ENCODE measurements at regions not wholly inside any gene's neighbourhood (a gene's known extent, or its start where the extent isn't known, plus 50 kb on each side); places are given as distances from the start of the nearest gene placed in this dataset.

DNA sequence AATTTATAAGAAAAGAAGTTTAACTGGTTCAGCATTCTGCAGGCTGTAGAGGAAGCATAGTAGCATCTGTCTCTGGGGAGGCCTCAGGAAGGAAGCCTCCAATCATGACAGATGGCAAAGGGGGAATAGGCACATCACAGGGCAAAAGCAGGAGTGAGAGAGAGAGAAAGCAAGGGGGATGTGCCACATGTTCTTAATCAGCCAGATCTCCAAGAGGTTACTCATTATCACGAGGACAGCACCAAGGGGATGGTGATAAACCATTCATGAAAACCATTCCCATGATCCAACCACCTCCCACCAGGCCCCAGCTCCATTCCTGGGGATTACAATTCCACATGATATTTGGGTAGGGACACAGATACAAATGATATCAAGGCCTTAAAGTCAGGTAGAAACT, 217.5 kb upstream of the TCF21 start:
- ChIA-PET POLR2A (interaction anchor here (0.6 kb wide), 1 partner anchor 106 kb away, joined by 5 read pairs; no protein-coding TSS in a partner anchor), CTCF (no interaction called here)
- Histone ChIP-seq H3K27me3 (ENCODE audit: control insufficient read depth, insufficient read depth, low read length) (no peaks in the 10 kb centered on the region), H3K36me3 (ENCODE audit: control insufficient read depth, insufficient read depth, low read length) (no peaks in the 10 kb centered on the region), H3K4me3 (ENCODE audit: low read depth, low read length) (no peak overlapping the region)
- DNase-seq (ENCODE audit: low read depth), result no peak
- TF ChIP-seq, protein P1, sequence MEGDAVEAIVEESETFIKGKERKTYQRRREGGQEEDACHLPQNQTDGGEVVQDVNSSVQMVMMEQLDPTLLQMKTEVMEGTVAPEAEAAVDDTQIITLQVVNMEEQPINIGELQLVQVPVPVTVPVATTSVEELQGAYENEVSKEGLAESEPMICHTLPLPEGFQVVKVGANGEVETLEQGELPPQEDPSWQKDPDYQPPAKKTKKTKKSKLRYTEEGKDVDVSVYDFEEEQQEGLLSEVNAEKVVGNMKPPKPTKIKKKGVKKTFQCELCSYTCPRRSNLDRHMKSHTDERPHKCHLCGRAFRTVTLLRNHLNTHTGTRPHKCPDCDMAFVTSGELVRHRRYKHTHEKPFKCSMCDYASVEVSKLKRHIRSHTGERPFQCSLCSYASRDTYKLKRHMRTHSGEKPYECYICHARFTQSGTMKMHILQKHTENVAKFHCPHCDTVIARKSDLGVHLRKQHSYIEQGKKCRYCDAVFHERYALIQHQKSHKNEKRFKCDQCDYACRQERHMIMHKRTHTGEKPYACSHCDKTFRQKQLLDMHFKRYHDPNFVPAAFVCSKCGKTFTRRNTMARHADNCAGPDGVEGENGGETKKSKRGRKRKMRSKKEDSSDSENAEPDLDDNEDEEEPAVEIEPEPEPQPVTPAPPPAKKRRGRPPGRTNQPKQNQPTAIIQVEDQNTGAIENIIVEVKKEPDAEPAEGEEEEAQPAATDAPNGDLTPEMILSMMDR (IDR thresholded peaks at IDR 0.05; ENCODE audit: insufficient read depth, low read depth, low read length), result no peak

DNA sequence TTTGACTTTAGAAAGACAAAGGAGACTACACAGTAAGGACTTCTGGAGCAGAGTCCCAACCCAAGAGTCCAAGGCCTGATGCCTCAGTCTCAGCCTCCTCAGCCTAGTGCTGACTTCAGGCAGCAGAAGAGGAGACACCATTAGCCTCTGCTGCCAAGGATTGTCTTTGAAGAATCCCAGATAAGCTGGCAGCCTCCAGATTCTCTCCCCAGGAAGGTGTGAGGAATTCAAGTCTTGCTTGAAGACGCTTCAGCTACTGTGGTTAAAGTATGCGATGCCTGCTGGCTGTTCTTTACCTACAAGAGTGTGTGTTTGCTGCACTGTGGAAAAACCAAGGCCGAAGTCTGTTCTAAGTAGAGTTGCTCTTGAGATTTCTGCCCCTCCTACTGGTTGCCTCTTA, 215.9 kb upstream of the TCF21 start:
- POLR2A ChIA-PET, result no interaction called here
- Histone ChIP-seq H3K36me3 (ENCODE audit: control insufficient read depth, insufficient read depth, low read length) (no peaks in the 10 kb centered on the region), H3K27me3 (ENCODE audit: control insufficient read depth, insufficient read depth, low read length) (no peaks in the 10 kb centered on the region), H3K4me3 (ENCODE audit: low read depth, low read length) (no peak overlapping the region)
- TF ChIP-seq, protein P1 (IDR thresholded peaks at IDR 0.05; ENCODE audit: insufficient read depth, low read depth, low read length), result no peak
- CTCF ChIA-PET, result no interaction called here
- DNase-seq (ENCODE audit: low read depth), result no peak

DNA sequence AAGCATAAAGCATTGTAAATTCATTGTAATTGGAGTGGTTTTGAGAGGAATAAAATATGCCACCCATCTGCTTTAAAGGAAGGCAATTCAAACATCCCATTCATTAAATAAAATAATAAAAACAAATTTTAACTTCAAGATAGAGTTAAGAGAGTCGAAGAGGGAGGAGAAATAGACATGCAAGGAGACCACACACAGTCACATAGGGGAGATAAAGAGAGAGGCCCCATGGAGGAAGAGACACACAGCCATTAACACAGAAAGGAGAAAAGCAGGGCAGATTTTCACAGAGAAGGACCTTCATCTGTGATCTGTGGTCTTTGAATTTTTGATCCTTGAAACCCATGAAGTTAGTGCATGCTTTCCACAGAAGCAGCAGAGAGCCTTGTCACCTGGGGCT, 214.3 kb upstream of the TCF21 start:
- ChIA-PET POLR2A (no interaction called here), CTCF (interaction anchor here (0.7 kb wide), 1 partner anchor 14 kb away, joined by 4 read pairs; no protein-coding TSS in a partner anchor)
- DNase-seq (ENCODE audit: low read depth), result no peak
- Histone ChIP-seq H3K27me3 (ENCODE audit: control insufficient read depth, insufficient read depth, low read length) (no peaks in the 10 kb centered on the region), H3K36me3 (ENCODE audit: control insufficient read depth, insufficient read depth, low read length) (no peaks in the 10 kb centered on the region), H3K4me3 (ENCODE audit: low read depth, low read length) (no peak overlapping the region)
- TF ChIP-seq, protein P1 (IDR thresholded peaks at IDR 0.05; ENCODE audit: insufficient read depth, low read depth, low read length), result no peak

DNA sequence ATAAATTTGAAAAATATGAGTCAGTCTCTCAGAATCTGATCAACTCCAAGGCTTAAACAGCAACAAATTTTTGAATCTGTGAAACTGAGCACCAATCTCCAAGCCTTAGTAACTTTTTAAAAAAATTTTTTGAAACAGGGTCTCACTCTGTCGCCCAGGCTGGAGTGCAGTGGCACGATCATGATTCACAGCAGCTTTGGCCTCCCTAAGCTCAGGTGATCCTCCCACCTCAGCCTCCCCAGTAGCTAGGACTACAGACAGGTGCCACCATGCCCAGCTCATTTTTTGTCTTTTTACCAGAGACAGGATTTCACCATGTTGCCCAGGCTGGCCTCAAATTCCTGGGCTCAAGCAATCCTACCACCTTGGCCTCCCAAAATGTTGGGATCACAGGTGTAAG, 207.9 kb upstream of the TCF21 start:
- no peaks in the 10 kb centered on the region for H3K36me3 ChIP-seq (ENCODE audit: control insufficient read depth, insufficient read depth, low read length)
- TF ChIP-seq, protein P1 (IDR thresholded peaks at IDR 0.05; ENCODE audit: insufficient read depth, low read depth, low read length), result no peak
- H3K4me3 ChIP-seq (ENCODE audit: low read depth, low read length), result no peak overlapping the region
- ChIA-PET CTCF (no interaction called here), POLR2A (no interaction called here)
- no peak for DNase-seq (ENCODE audit: low read depth)
- H3K27me3 ChIP-seq (ENCODE audit: control insufficient read depth, insufficient read depth, low read length), result no peaks in the 10 kb centered on the region

DNA sequence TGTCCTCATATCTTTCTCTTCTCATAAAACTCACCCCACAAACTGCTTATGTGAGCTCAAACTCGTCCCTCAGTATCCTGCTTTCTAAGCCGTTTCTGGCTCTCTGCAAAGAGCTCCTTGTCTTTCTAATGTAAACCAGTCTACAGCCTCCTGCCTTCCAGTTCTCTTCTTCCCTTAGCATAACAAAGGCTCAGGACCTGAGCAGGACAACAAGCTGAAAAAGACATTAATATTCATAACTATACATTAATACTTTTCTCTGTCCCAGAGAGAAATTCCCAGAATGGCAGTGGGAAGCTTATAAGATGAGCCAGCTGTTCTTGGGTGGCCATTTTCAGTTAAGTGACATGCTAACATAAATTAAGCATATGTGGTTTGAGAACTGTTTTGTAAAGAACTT, 207.0 kb upstream of the TCF21 start:
- TF ChIP-seq, protein P1 (IDR thresholded peaks at IDR 0.05; ENCODE audit: insufficient read depth, low read depth, low read length), result no peak
- no peak overlapping the region for H3K4me3 ChIP-seq (ENCODE audit: low read depth, low read length)
- H3K36me3 ChIP-seq (ENCODE audit: control insufficient read depth, insufficient read depth, low read length), result no peaks in the 10 kb centered on the region
- ChIA-PET POLR2A (no interaction called here), CTCF (interaction anchor here (0.9 kb wide), 1 partner anchor 112 kb away, joined by 3 read pairs; no protein-coding TSS in a partner anchor)
- H3K27me3 ChIP-seq (ENCODE audit: control insufficient read depth, insufficient read depth, low read length), result no peaks in the 10 kb centered on the region
- no peak for DNase-seq (ENCODE audit: low read depth)

Measured in BJ (cell line).